ENCODE measurements at regions not wholly inside any gene's neighbourhood (a gene's known extent, or its start where the extent isn't known, plus 50 kb on each side); places are given as distances from the start of the nearest gene placed in this dataset.

- DNase-seq (ENCODE audit: extremely low read depth, low read depth), result no peak
- TF ChIP-seq, protein P1, sequence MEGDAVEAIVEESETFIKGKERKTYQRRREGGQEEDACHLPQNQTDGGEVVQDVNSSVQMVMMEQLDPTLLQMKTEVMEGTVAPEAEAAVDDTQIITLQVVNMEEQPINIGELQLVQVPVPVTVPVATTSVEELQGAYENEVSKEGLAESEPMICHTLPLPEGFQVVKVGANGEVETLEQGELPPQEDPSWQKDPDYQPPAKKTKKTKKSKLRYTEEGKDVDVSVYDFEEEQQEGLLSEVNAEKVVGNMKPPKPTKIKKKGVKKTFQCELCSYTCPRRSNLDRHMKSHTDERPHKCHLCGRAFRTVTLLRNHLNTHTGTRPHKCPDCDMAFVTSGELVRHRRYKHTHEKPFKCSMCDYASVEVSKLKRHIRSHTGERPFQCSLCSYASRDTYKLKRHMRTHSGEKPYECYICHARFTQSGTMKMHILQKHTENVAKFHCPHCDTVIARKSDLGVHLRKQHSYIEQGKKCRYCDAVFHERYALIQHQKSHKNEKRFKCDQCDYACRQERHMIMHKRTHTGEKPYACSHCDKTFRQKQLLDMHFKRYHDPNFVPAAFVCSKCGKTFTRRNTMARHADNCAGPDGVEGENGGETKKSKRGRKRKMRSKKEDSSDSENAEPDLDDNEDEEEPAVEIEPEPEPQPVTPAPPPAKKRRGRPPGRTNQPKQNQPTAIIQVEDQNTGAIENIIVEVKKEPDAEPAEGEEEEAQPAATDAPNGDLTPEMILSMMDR (IDR thresholded peaks at IDR 0.05; ENCODE audit: low read depth, low read length), result no peak
Measured at GRCh38 chr18:28714498-28714897, 537.6 kb upstream of the CDH2 start.

- DNase-seq (ENCODE audit: extremely low read depth, low read depth), result no peak
- TF ChIP-seq, protein P1 (IDR thresholded peaks at IDR 0.05; ENCODE audit: low read depth, low read length), result no peak
Measured at GRCh38 chr18:28712796-28713425, 536.0 kb upstream of the CDH2 start.

GRCh38 chr18:28712172-28712571 is 535.2 kb upstream of the CDH2 start:
- TF ChIP-seq, protein P1 (IDR thresholded peaks at IDR 0.05; ENCODE audit: low read depth, low read length), result no peak
- DNase-seq (ENCODE audit: extremely low read depth, low read depth), result no peak

DNA sequence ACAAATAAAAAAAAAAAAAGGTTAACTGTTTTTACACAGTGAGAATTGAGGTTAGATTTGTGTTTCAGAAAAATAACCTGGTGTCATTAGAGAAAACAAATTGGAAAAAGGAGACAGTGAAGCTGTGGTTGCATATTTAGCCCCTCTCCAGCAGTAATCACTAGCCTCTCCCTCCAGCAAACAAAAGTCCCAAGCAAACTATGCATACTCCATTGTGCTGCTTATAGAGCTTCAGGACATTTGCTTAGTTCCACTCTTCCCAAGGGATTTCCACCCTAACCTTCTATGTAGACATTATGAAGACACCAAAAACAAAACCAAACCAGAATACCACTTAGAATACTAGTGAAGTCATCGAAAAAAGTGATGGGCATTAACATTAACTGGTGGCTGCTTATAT is 534.2 kb upstream of the CDH2 start:
- DNase-seq (ENCODE audit: extremely low read depth, low read depth), result no peak
- TF ChIP-seq, protein P1 (IDR thresholded peaks at IDR 0.05; ENCODE audit: low read depth, low read length), result no peak

GRCh38 chr18:28707006-28707405 is 530.1 kb upstream of the CDH2 start:
- TF ChIP-seq, protein P1 (IDR thresholded peaks at IDR 0.05; ENCODE audit: low read depth, low read length), result no peak
- DNase-seq (ENCODE audit: extremely low read depth, low read depth), result no peak

- TF ChIP-seq, protein P1 (IDR thresholded peaks at IDR 0.05; ENCODE audit: low read depth, low read length), result no peak
- DNase-seq (ENCODE audit: extremely low read depth, low read depth), result no peak
Measured at GRCh38 chr18:28706397-28706796, 529.5 kb upstream of the CDH2 start.

- no peak for DNase-seq (ENCODE audit: extremely low read depth, low read depth)
Measured at GRCh38 chr18:28705482-28705881, 528.6 kb upstream of the CDH2 start.

More at GRCh38 chr18:28705482-28705881, 528.6 kb upstream of the CDH2 start:
- TF ChIP-seq, protein P1 (IDR thresholded peaks at IDR 0.05; ENCODE audit: low read depth, low read length), result no peak
